HCT116 (cell line): ENCODE measurements at regions not wholly inside any gene's neighbourhood (a gene's known extent, or its start where the extent isn't known, plus 50 kb on each side); places are given as distances from the start of the nearest gene placed in this dataset.

Experiments
- ATAC-seq: fragments of 200-7000 bp; cut with Tn5 transposase; 2 replicates; pipeline ENCODE4 v1.9.1; 2020; ENCODE audit warnings: mild to moderate bottlenecking, moderate library complexity
- BruUV-seq: library from RNA; stranded (reverse); fragments of 400-500 nt; replicated peaks from 2 replicates; lab custom pipeline; 2021; lab: Mats Ljungman, UMichigan
- CTCF ChIA-PET: fragments of 300-600 bp; sonication (Branson Sonifier 250); formaldehyde crosslinking; loops from one replicate; lab custom pipeline; 2021; ENCODE audit warnings: antibody characterized with exemption; lab: Charles Lee
- POLR2A ChIA-PET: fragments of 300-600, 350-600 bp; sonication (Branson Sonifier 250); formaldehyde crosslinking; loops from one replicate; lab custom pipeline; 2021; ENCODE audit warnings: antibody characterized with exemption; lab: Charles Lee
- RAD21 ChIA-PET, 2 experiments: fragments of 300-600 bp; sonication (Branson Sonifier 250); formaldehyde crosslinking; loops; one replicate each; lab custom pipeline; 2023; ENCODE audit warnings: low total read pairs in 2 of 2; ENCODE audit not compliant: uncharacterized antibody in 2 of 2, unreplicated experiment in 2 of 2, low non-redundant PET in 1 of 2; lab: Charles Lee
- DNase-seq: peaks from one replicate; pipeline ENCODE4 v3.0.0-alpha.2; 2010; ENCODE audit warnings: low read depth, low spot score
- H2AFZ ChIP-seq: fragments of 200-600 bp; shearing (Covaris generic), sonication (generic); 2 replicates; pipeline ENCODE4 v1.6.1; 2017; ENCODE audit warnings: low read depth, mixed run types, mixed read lengths, antibody characterized with exemption, low read length; ENCODE audit not compliant: poor library complexity, severe bottlenecking
- H3K27ac ChIP-seq: 2 replicates; pipeline ENCODE4 v1.5.1; 2012; ENCODE audit warnings: low read depth, low read length
- H3K27me3 ChIP-seq: fragments of 200-600 bp; sonication (generic); 2 replicates; pipeline ENCODE4 v1.6.1; 2016; ENCODE audit warnings: mixed run types, low read length, mixed read lengths; ENCODE audit not compliant: insufficient read depth
- H3K36me3 ChIP-seq, 2 experiments: fragments of 200-500 bp in 1 of 2; fragments of 200-600 bp in 1 of 2; sonication (Bioruptor generic) in 1 of 2; sonication (generic) in 1 of 2; 2 replicates each; pipeline versions ENCODE4 v1.5.1 to v1.6.1; 2014 to 2016; ENCODE audit warnings: low read length in 2 of 2, inconsistent platforms in 1 of 2, mixed read lengths in 1 of 2, mixed run types in 1 of 2; ENCODE audit not compliant: insufficient read depth in 2 of 2, control insufficient read depth in 1 of 2
- H3K4me1 ChIP-seq, 2 experiments: fragments of 200-600 bp in 1 of 2; sonication (generic) in 1 of 2; 2 replicates each; pipeline versions ENCODE4 v1.5.1 to v1.6.1; 2012 to 2017; ENCODE audit warnings: low read length in 2 of 2, inconsistent platforms in 1 of 2, mild to moderate bottlenecking in 1 of 2, mixed read lengths in 1 of 2, mixed run types in 1 of 2, moderate library complexity in 1 of 2; ENCODE audit not compliant: insufficient read depth in 2 of 2, control insufficient read depth in 1 of 2
- H3K4me2 ChIP-seq: fragments of 200-600 bp; sonication (generic); 2 replicates; pipeline ENCODE4 v1.6.1; 2017; ENCODE audit warnings: mixed run types, low read length, mixed read lengths
- H3K4me3 ChIP-seq, 2 experiments: fragments of 200-600 bp in 1 of 2; sonication (generic) in 1 of 2; replicated peaks in 1 of 2; 2 replicates each; pipeline ENCODE4 v1.5.1; 2011 to 2016; ENCODE audit warnings: low read length in 2 of 2, control low read depth in 1 of 2, low read depth in 1 of 2, mild to moderate bottlenecking in 1 of 2, mixed read lengths in 1 of 2, mixed run types in 1 of 2
- H3K79me2 ChIP-seq: fragments of 200-600 bp; sonication (generic); 2 replicates; pipeline ENCODE4 v1.6.1; 2017; ENCODE audit warnings: mild to moderate bottlenecking, mixed run types, low read length, moderate library complexity, mixed read lengths; ENCODE audit not compliant: insufficient read depth
- H3K9ac ChIP-seq: fragments of 200-600 bp; sonication (generic); 2 replicates; pipeline ENCODE4 v1.6.1; 2016; ENCODE audit warnings: low read length, mixed read lengths
- H3K9me2 ChIP-seq: fragments of 200-600 bp; sonication (generic), shearing (Covaris generic); 2 replicates; pipeline ENCODE4 v1.6.1; 2017; ENCODE audit warnings: mixed run types, mild to moderate bottlenecking, moderate library complexity; ENCODE audit not compliant: insufficient read depth
- H3K9me3 ChIP-seq, 2 experiments: fragments of 200-500 bp in 1 of 2; fragments of 200-600 bp in 1 of 2; sonication (Bioruptor generic) in 1 of 2; sonication (generic) in 1 of 2; 2 replicates each; pipeline ENCODE4 v1.6.1; 2014 to 2017; ENCODE audit warnings: low read length in 2 of 2, mixed read lengths in 2 of 2, inconsistent platforms in 1 of 2, low read depth in 1 of 2, mild to moderate bottlenecking in 1 of 2, mixed run types in 1 of 2, moderate library complexity in 1 of 2; ENCODE audit not compliant: control insufficient read depth in 1 of 2, insufficient read depth in 1 of 2
- H4K20me1 ChIP-seq: fragments of 200-600 bp; sonication (generic), shearing (Covaris generic); 2 replicates; pipeline ENCODE4 v1.6.1; 2017; ENCODE audit warnings: mixed run types, mild to moderate bottlenecking, moderate library complexity; ENCODE audit not compliant: insufficient read depth
- ATF3 ChIP-seq: IDR thresholded peaks from 2 replicates; pipeline ENCODE4 v1.6.1; 2012
- CBX3 ChIP-seq: IDR thresholded peaks from 2 replicates; pipeline ENCODE4 v1.6.1; 2012; ENCODE audit warnings: low read depth
- CEBPB ChIP-seq: IDR thresholded peaks from 2 replicates; pipeline ENCODE4 v1.6.1; 2012; ENCODE audit warnings: low read depth
- CTCF ChIP-seq, 3 experiments: fragments of 200-600 bp in 1 of 3; sonication (generic) in 1 of 3; IDR thresholded peaks in 2 of 3; conservative IDR thresholded peaks in 1 of 3; 2 replicates each; pipeline ENCODE4 v1.5.1; 2012 to 2017; ENCODE audit warnings: low read depth in 2 of 3, low read length in 2 of 3, antibody characterized with exemption in 1 of 3, borderline replicate concordance in 1 of 3, control low read depth in 1 of 3, mild to moderate bottlenecking in 1 of 3, mixed read lengths in 1 of 3, mixed run types in 1 of 3, moderate library complexity in 1 of 3; ENCODE audit not compliant: insufficient read depth in 1 of 3
- EGR1 ChIP-seq: IDR thresholded peaks from 2 replicates; pipeline ENCODE4 v1.6.1; 2012; ENCODE audit warnings: low read depth
- ELF1 ChIP-seq: IDR thresholded peaks from 2 replicates; pipeline ENCODE4 v1.6.1; 2012; ENCODE audit warnings: low read depth, borderline replicate concordance
- EZH2 ChIP-seq: fragments of 200-600 bp; sonication (generic); IDR thresholded peaks from 2 replicates; pipeline ENCODE4 v1.6.1; 2017; ENCODE audit warnings: antibody characterized with exemption, mixed run types
- EZH2phosphoT487 ChIP-seq: fragments of 200-600 bp; IDR thresholded peaks from 2 replicates; pipeline ENCODE4 v1.6.1; 2018; ENCODE audit warnings: antibody characterized with exemption, borderline replicate concordance
- JUND ChIP-seq: IDR thresholded peaks from 2 replicates; pipeline ENCODE4 v1.6.1; 2012
- MAX ChIP-seq: IDR thresholded peaks from 2 replicates; pipeline ENCODE4 v1.6.1; 2012
- POLR2AphosphoS5 ChIP-seq: IDR thresholded peaks from 2 replicates; pipeline ENCODE4 v1.6.1; 2011; ENCODE audit warnings: mild to moderate bottlenecking, low read depth, low read length, moderate library complexity
- RAD21 ChIP-seq: IDR thresholded peaks from 2 replicates; pipeline ENCODE4 v1.6.1; 2012; ENCODE audit warnings: low read depth, mild to moderate bottlenecking
- REST ChIP-seq: IDR thresholded peaks from 2 replicates; pipeline ENCODE4 v1.6.1; 2012; ENCODE audit warnings: low read depth
- SIN3A ChIP-seq: IDR thresholded peaks from 2 replicates; pipeline ENCODE4 v1.6.1; 2012; ENCODE audit warnings: low read depth
- TCF7L2 ChIP-seq: IDR thresholded peaks from 2 replicates; pipeline ENCODE4 v1.7.0; 2011; ENCODE audit warnings: borderline replicate concordance, inconsistent platforms; ENCODE audit not compliant: insufficient read depth, insufficient read length; ENCODE audit errors: extremely low read depth
- YY1 ChIP-seq: IDR thresholded peaks from 2 replicates; pipeline ENCODE4 v1.6.1; 2011; ENCODE audit warnings: low read length, low read depth, moderate library complexity, mild to moderate bottlenecking; ENCODE audit not compliant: insufficient replicate concordance; ENCODE audit errors: extremely low read depth
- ZNF274 ChIP-seq: fragments of 200-500 bp; sonication (Bioruptor generic); IDR thresholded peaks from 2 replicates; pipeline ENCODE4 v1.6.1; 2014; ENCODE audit warnings: mild to moderate bottlenecking, low read depth, low read length, inconsistent platforms
- intact Hi-C: fragments of 100-400 bp; cut with micrococcal nuclease; formaldehyde crosslinking; loops from 2 replicates; pipeline ENCODE4 v1.10.0; 2022

GRCh38 chr1:191888996-191889622, 269.2 kb upstream of the RGS18 start:
- no peaks in the 10 kb centered on the region for H3K9me3 ChIP-seq
- no peak overlapping the region for H3K9ac ChIP-seq
- ChIA-PET RAD21 (interaction anchor here in 1 of 2 experiments (0.6 kb wide), 1 partner anchor 138 kb away, joined by 5 read pairs; no protein-coding TSS in a partner anchor), CTCF (no interaction called here), POLR2A (no interaction called here)
- H2AFZ ChIP-seq, result no peak overlapping the region
- H3K4me2 ChIP-seq, result no peak overlapping the region
- H3K27ac ChIP-seq, result no peak overlapping the region
- H4K20me1 ChIP-seq, result no peaks in the 10 kb centered on the region
- no TSS peak for BruUV-seq
- TF ChIP-seq EZH2phosphoT487, result no peak
- no peak for TF ChIP-seq TCF7L2
- no peak for TF ChIP-seq REST
- no peak for TF ChIP-seq ATF3
- no peak for TF ChIP-seq YY1
- TF ChIP-seq ELF1, result no peak
- no peak for TF ChIP-seq EGR1
- TF ChIP-seq CTCF (IDR thresholded peaks at IDR 0.05 in 2 of 3, conservative IDR thresholded peaks at IDR 0.05 in 1 of 3; ENCODE audit: borderline replicate concordance in 1 of 3, insufficient read depth in 1 of 3, low read depth in 2 of 3, low read length in 2 of 3), result no peak
- no peak for TF ChIP-seq ZNF274
- TF ChIP-seq RAD21, result no peak
- TF ChIP-seq EZH2, result no peak
- no peak for TF ChIP-seq JUND
- TF ChIP-seq SIN3A, result no peak
- no peak for TF ChIP-seq MAX
- no peak for TF ChIP-seq CEBPB
- TF ChIP-seq POLR2AphosphoS5, result no peak
- TF ChIP-seq CBX3, result no peak
- no peaks in the 10 kb centered on the region for H3K79me2 ChIP-seq
- no peaks in the 10 kb centered on the region for H3K27me3 ChIP-seq
- H3K4me1 ChIP-seq, result no peaks in the 10 kb centered on the region
- intact Hi-C loops, result no loop called here
- DNase-seq, result no peak
- ATAC-seq, result no peak
- H3K4me3 ChIP-seq, result no peak overlapping the region
- H3K36me3 ChIP-seq, result no peaks in the 10 kb centered on the region
- no peaks in the 10 kb centered on the region for H3K9me2 ChIP-seq
